Endothelial cell of umbilical vein (primary cell): ENCODE measurements at regions not wholly inside any gene's neighbourhood (a gene's known extent, or its start where the extent isn't known, plus 50 kb on each side); places are given as distances from the start of the nearest gene placed in this dataset.
A peak's percentile ranks its signal among the peaks of the same experiment; 100 is the strongest.

Source experiments
- BruUV-seq: library from RNA; stranded (reverse); fragments of 400-500 nt; replicated peaks from 2 replicates; lab custom pipeline; 2021; lab: Mats Ljungman, UMichigan
- CTCF ChIA-PET: fragments of 300-600, 350-600 bp; sonication (Branson Sonifier 250); formaldehyde crosslinking; loops from one replicate; lab custom pipeline; 2021; ENCODE audit warnings: antibody characterized with exemption, inconsistent platforms; lab: Charles Lee
- POLR2A ChIA-PET: fragments of 300-600, 350-600 bp; sonication (Branson Sonifier 250); formaldehyde crosslinking; loops from one replicate; lab custom pipeline; 2021; ENCODE audit warnings: antibody characterized with exemption, inconsistent platforms; lab: Charles Lee
- DNase-seq: peaks from one replicate; pipeline ENCODE4 v3.0.0-alpha.2; 2011; ENCODE audit warnings: low read depth, low spot score
- FAIRE-seq: peaks from 2 replicates; lab custom pipeline; 2011; peaks lifted over from hg19 to GRCh38; lab: Jason Lieb, UNC
- H2AFZ ChIP-seq: 2 replicates; pipeline ENCODE4 v1.6.0; 2012; ENCODE audit warnings: low read depth, low read length, control low read depth, inconsistent platforms
- H3K27ac ChIP-seq: 2 replicates; pipeline ENCODE4 v1.5.1; 2011; ENCODE audit warnings: low read depth, mild to moderate bottlenecking, control low read depth, low read length, moderate library complexity; ENCODE audit not compliant: insufficient read depth
- H3K27me3 ChIP-seq, 2 experiments: 2 replicates each; pipeline versions ENCODE4 v1.6.0 to v1.6.1; 2011; ENCODE audit warnings: low read length in 2 of 2, mixed read lengths in 1 of 2; ENCODE audit not compliant: control insufficient read depth in 2 of 2, insufficient read depth in 2 of 2
- H3K36me3 ChIP-seq, 2 experiments: 2 replicates in 1 of 2; 3 replicates in 1 of 2; pipeline ENCODE4 v1.5.1; 2011; ENCODE audit warnings: low read length in 2 of 2, mild to moderate bottlenecking in 1 of 2, moderate library complexity in 1 of 2; ENCODE audit not compliant: control insufficient read depth in 2 of 2, insufficient read depth in 2 of 2; ENCODE audit errors: extremely low read depth in 1 of 2
- H3K4me1 ChIP-seq: 3 replicates; pipeline ENCODE4 v1.5.1; 2011; ENCODE audit warnings: mild to moderate bottlenecking, low read length; ENCODE audit not compliant: control insufficient read depth, insufficient read depth; ENCODE audit errors: extremely low read depth
- H3K4me2 ChIP-seq: 2 replicates; pipeline ENCODE4 v1.6.1; 2011; ENCODE audit warnings: low read length, control low read depth, mixed read lengths; ENCODE audit not compliant: insufficient read depth
- H3K4me3 ChIP-seq, 3 experiments: fragments of 200-600 bp in 1 of 3; sonication (generic), shearing (Covaris generic) in 1 of 3; replicated peaks in 1 of 3; 2 replicates each; pipeline ENCODE4 v1.5.1; 2011 to 2016; ENCODE audit warnings: control low read depth in 3 of 3, low read length in 3 of 3, mild to moderate bottlenecking in 2 of 3, inconsistent platforms in 1 of 3, low read depth in 1 of 3, moderate library complexity in 1 of 3; ENCODE audit not compliant: insufficient read depth in 1 of 3
- H3K79me2 ChIP-seq: 2 replicates; pipeline ENCODE4 v1.6.0; 2012; ENCODE audit warnings: low read length, inconsistent platforms; ENCODE audit not compliant: control insufficient read depth, insufficient read depth
- H3K9ac ChIP-seq: replicated peaks from 2 replicates; pipeline ENCODE3; 2011; ENCODE audit warnings: low read length, control low read depth; ENCODE audit not compliant: insufficient read depth; ENCODE audit errors: extremely low read depth
- H3K9me1 ChIP-seq: replicated peaks from 3 replicates; pipeline ENCODE4 v1.6.0; 2011; ENCODE audit warnings: mild to moderate bottlenecking, low read length; ENCODE audit not compliant: control insufficient read depth, insufficient read depth; ENCODE audit errors: extremely low read depth
- H3K9me3 ChIP-seq: replicated peaks from 2 replicates; pipeline ENCODE4 v1.5.1; 2012; ENCODE audit warnings: low read length, inconsistent platforms; ENCODE audit not compliant: control insufficient read depth, insufficient read depth
- H4K20me1 ChIP-seq: replicated peaks from 2 replicates; pipeline ENCODE3; 2011; ENCODE audit warnings: mild to moderate bottlenecking, low read length; ENCODE audit not compliant: control insufficient read depth, insufficient read depth; ENCODE audit errors: extremely low read depth
- CTCF ChIP-seq, 2 donors: IDR thresholded peaks; 1 replicate in 1 of 2; 2 replicates in 1 of 2; pipeline ENCODE4 v1.5.1; 2011; ENCODE audit warnings: low read length in 2 of 2, mild to moderate bottlenecking in 2 of 2, moderate library complexity in 2 of 2, control low read depth in 1 of 2, inconsistent platforms in 1 of 2, low read depth in 1 of 2; ENCODE audit not compliant: insufficient read depth in 1 of 2; ENCODE audit errors: extremely low read depth in 1 of 2
- EZH2 ChIP-seq: IDR thresholded peaks from 2 replicates; pipeline ENCODE4 v1.6.1; 2012; ENCODE audit warnings: borderline replicate concordance, low read depth, mild to moderate bottlenecking, moderate library complexity, low read length, inconsistent platforms; ENCODE audit not compliant: severe bottlenecking
- FOS ChIP-seq: IDR thresholded peaks from 2 replicates; pipeline ENCODE4 v1.6.1; 2011; ENCODE audit warnings: mild to moderate bottlenecking, low read length, moderate library complexity, borderline replicate concordance; ENCODE audit not compliant: insufficient read depth
- MAX ChIP-seq: IDR thresholded peaks from 2 replicates; pipeline ENCODE4 v1.6.1; 2011; ENCODE audit not compliant: insufficient read depth, insufficient read length
- MYC ChIP-seq: IDR thresholded peaks from one replicate; pipeline ENCODE4 v1.6.1; 2011; ENCODE audit warnings: mild to moderate bottlenecking, low read depth, low read length
- POLR2AphosphoS5 ChIP-seq: IDR thresholded peaks from 2 replicates; pipeline ENCODE4 v1.6.1; 2012; ENCODE audit warnings: low read depth, mild to moderate bottlenecking, control low read depth, low read length, moderate library complexity; ENCODE audit not compliant: insufficient read depth
- dilution Hi-C: fragments of 300-500 bp; cut with MboI; formaldehyde crosslinking; loops from one replicate; pipeline ENCODE4 v1.15.0; 2019; ENCODE audit warnings: low sequenced_read_pairs; ENCODE audit not compliant: extremely low pct_ligation_motif_present
- intact Hi-C: fragments of 100-400 bp; cut with micrococcal nuclease; formaldehyde crosslinking; loops from one replicate; pipeline ENCODE4 v1.10.0; 2022

- Histone ChIP-seq H3K27me3 (no peaks in the 10 kb centered on the region), H3K4me3 (peak overlapping the region; percentile 3 to 73 (median 45)), H3K4me2 (peak overlapping the region; percentile 84), H3K36me3 (no peaks in the 10 kb centered on the region), H3K9me3 (no peaks in the 10 kb centered on the region), H3K79me2 (no peaks in the 10 kb centered on the region), H2AFZ (peak overlapping the region; percentile 85), H4K20me1 (no peaks in the 10 kb centered on the region), H3K9me1 (no peaks in the 10 kb centered on the region), H3K4me1 (peaks cover 9% of the 10 kb centered on the region), H3K9ac (peak overlapping the region; percentile 71), H3K27ac (peak overlapping the region; percentile 57)
- FAIRE-seq (peak; percentile 72), DNase-seq (peak; percentile 96)
- TF ChIP-seq MYC (no peak), FOS (no peak), POLR2AphosphoS5 (peak; percentile 40), MAX (no peak), CTCF (IDR thresholded peaks at IDR 0.05; ENCODE audit: extremely low read depth in 1 of 2, insufficient read depth in 1 of 2, low read depth in 1 of 2, low read length in 2 of 2) (peak; percentile 65 to 71), EZH2 (no peak)
- intact Hi-C loops (loop anchor here (1.0 to 5.0 kb wide), 13 partner anchors 148 to 1282 kb away; no protein-coding TSS in a partner anchor), dilution Hi-C loops (no loop called here)
- CTCF ChIA-PET: interaction anchor here (0.6 to 4.2 kb wide), 70 partner anchors 9 to 1835 kb away, joined by 3 to 66 read pairs (median 4); partner anchors contain the start of gene RBMS3
- POLR2A ChIA-PET: no interaction called here
- TSS peak; percentile 33 for BruUV-seq
Measured at GRCh38 chr3:28916713-28917499, 364.0 kb upstream of the RBMS3 start.
